Right renal cortex interstitium (tissue), 3 donors: ENCODE measurements at regions not wholly inside any gene's neighbourhood (a gene's known extent, or its start where the extent isn't known, plus 50 kb on each side); places are given as distances from the start of the nearest gene placed in this dataset.
"Not testable (repeated sequence)": the region's sequence is repeated elsewhere in the genome, so short reads cannot be mapped to it uniquely, and the experiment has no call there.

Experiments
- DNase-seq, 3 donors: peaks; one replicate each; pipeline ENCODE4 v3.0.0-alpha.2; 2013; ENCODE audit warnings: low read depth in 3 of 3, low spot score in 2 of 3

GRCh38 chr7:10786976-10787375 is 186.7 kb upstream of the PHF14 start:
- not testable (repeated sequence) for DNase-seq

GRCh38 chr7:10789170-10789569 is 184.5 kb upstream of the PHF14 start:
- no peak for DNase-seq

GRCh38 chr7:10790910-10791309 is 182.8 kb upstream of the PHF14 start:
- DNase-seq, result no peak

GRCh38 chr7:10793995-10794775 is 179.5 kb upstream of the PHF14 start:
- no peak for DNase-seq

GRCh38 chr7:10797157-10797556 is 176.5 kb upstream of the PHF14 start:
- DNase-seq, result no peak

- no peak for DNase-seq
These were observed 175.6 kb upstream of the PHF14 start for GRCh38 chr7:10798044-10798443.

- no peak for DNase-seq
These were observed 174.2 kb upstream of the PHF14 start for GRCh38 chr7:10799475-10799874.

- DNase-seq, result no peak
These were observed 171.7 kb upstream of the PHF14 start for GRCh38 chr7:10802011-10802410.

- DNase-seq, result no peak
These were observed 171.1 kb upstream of the PHF14 start for GRCh38 chr7:10802526-10802925.

GRCh38 chr7:10803720-10804119 is 170.0 kb upstream of the PHF14 start:
- no peak for DNase-seq

GRCh38 chr7:10804770-10805169 is 168.9 kb upstream of the PHF14 start:
- no peak for DNase-seq

GRCh38 chr7:10815546-10815945 is 158.1 kb upstream of the PHF14 start:
- DNase-seq, result no peak

GRCh38 chr7:10821156-10821555 is 152.5 kb upstream of the PHF14 start:
- DNase-seq, result no peak

- no peak for DNase-seq
These were observed 149.5 kb upstream of the PHF14 start for GRCh38 chr7:10824154-10824553.

- no peak for DNase-seq
These were observed 135.4 kb upstream of the PHF14 start for GRCh38 chr7:10838228-10838627.

GRCh38 chr7:10845225-10845624 is 128.4 kb upstream of the PHF14 start:
- DNase-seq, result no peak

GRCh38 chr7:10855583-10855982 is 118.1 kb upstream of the PHF14 start:
- no peak for DNase-seq

GRCh38 chr7:10860516-10860915 is 113.2 kb upstream of the PHF14 start:
- no peak for DNase-seq

- no peak for DNase-seq
These were observed 110.2 kb upstream of the PHF14 start for GRCh38 chr7:10863476-10863875.

GRCh38 chr7:10874666-10875065 is 99.0 kb upstream of the PHF14 start:
- no peak for DNase-seq

GRCh38 chr7:10875080-10875479 is 98.6 kb upstream of the PHF14 start:
- DNase-seq, result no peak

GRCh38 chr7:10888861-10889260 is 84.8 kb upstream of the PHF14 start:
- DNase-seq, result no peak
